Loucy (cell line): ENCODE measurements at regions not wholly inside any gene's neighbourhood (a gene's known extent, or its start where the extent isn't known, plus 50 kb on each side); places are given as distances from the start of the nearest gene placed in this dataset.
"Not testable (repeated sequence)": the region's sequence is repeated elsewhere in the genome, so short reads cannot be mapped to it uniquely, and the experiment has no call there.

Experiments used
- H2AFZ ChIP-seq: fragments of 200-600 bp; sonication (generic); 2 replicates; pipeline ENCODE4 v1.6.0; 2016; ENCODE audit warnings: antibody characterized with exemption, mild to moderate bottlenecking, low read length, moderate library complexity
- H3F3A ChIP-seq: fragments of 200-600 bp; 2 replicates; pipeline ENCODE4 v1.6.0; 2016; ENCODE audit warnings: antibody characterized with exemption, low read depth, mild to moderate bottlenecking
- H3K27me3 ChIP-seq: fragments of 200-600 bp; sonication (generic); 2 replicates; pipeline ENCODE4 v1.6.1; 2014; ENCODE audit warnings: low read length, mild to moderate bottlenecking; ENCODE audit not compliant: insufficient read depth, poor library complexity, severe bottlenecking
- H3K36me3 ChIP-seq: fragments of 200-600 bp; sonication (generic); 2 replicates; pipeline ENCODE4 v1.6.1; 2016; ENCODE audit warnings: low read length; ENCODE audit not compliant: insufficient read depth
- H3K4me1 ChIP-seq: fragments of 200-600 bp; sonication (generic); 2 replicates; pipeline ENCODE4 v1.5.1; 2014; ENCODE audit warnings: low read length, mild to moderate bottlenecking; ENCODE audit not compliant: insufficient read depth, poor library complexity, severe bottlenecking
- H3K4me2 ChIP-seq: fragments of 200-600 bp; sonication (generic); 2 replicates; pipeline ENCODE4 v1.6.0; 2014; ENCODE audit warnings: antibody characterized with exemption, low read length, low read depth, mild to moderate bottlenecking; ENCODE audit not compliant: poor library complexity, severe bottlenecking
- H3K4me3 ChIP-seq: fragments of 200-600 bp; sonication (generic); 2 replicates; pipeline ENCODE4 v1.5.1; 2014; ENCODE audit warnings: low read length, mild to moderate bottlenecking, mixed read lengths; ENCODE audit not compliant: poor library complexity, severe bottlenecking
- H3K79me2 ChIP-seq: fragments of 200-600 bp; sonication (generic); 2 replicates; pipeline ENCODE4 v1.6.1; 2014; ENCODE audit warnings: low read length; ENCODE audit not compliant: insufficient read depth
- H3K9ac ChIP-seq: fragments of 200-600 bp; sonication (generic); 2 replicates; pipeline ENCODE4 v1.6.0; 2014; ENCODE audit warnings: mild to moderate bottlenecking, low read depth, low read length, moderate library complexity; ENCODE audit not compliant: poor library complexity, severe bottlenecking
- H3K9me2 ChIP-seq: fragments of 200-600 bp; sonication (generic); replicated peaks from 2 replicates; pipeline ENCODE4 v1.6.1; 2016; ENCODE audit warnings: low read depth, low read length, mixed read lengths
- H3K9me3 ChIP-seq: fragments of 200-600 bp; sonication (generic); 2 replicates; pipeline ENCODE4 v1.6.1; 2014; ENCODE audit warnings: mild to moderate bottlenecking, antibody characterized with exemption, low read length, low read depth; ENCODE audit not compliant: insufficient read depth
- H4K20me1 ChIP-seq: fragments of 200-600 bp; sonication (generic); 2 replicates; pipeline ENCODE4 v1.6.0; 2014; ENCODE audit warnings: antibody characterized with exemption, low read length, mild to moderate bottlenecking; ENCODE audit not compliant: insufficient read depth, poor library complexity, severe bottlenecking
- EZH2phosphoT487 ChIP-seq: fragments of 200-600 bp; IDR thresholded peaks from 2 replicates; pipeline ENCODE4 v1.6.1; 2018; ENCODE audit warnings: antibody characterized with exemption, mild to moderate bottlenecking, moderate library complexity, borderline replicate concordance
- TF ChIP-seq, protein P1 (sequence below): fragments of 200-600 bp; sonication (generic); conservative IDR thresholded peaks from 2 replicates; pipeline ENCODE4 v1.5.1; 2014; ENCODE audit warnings: mild to moderate bottlenecking, antibody characterized with exemption, low read length

DNA sequence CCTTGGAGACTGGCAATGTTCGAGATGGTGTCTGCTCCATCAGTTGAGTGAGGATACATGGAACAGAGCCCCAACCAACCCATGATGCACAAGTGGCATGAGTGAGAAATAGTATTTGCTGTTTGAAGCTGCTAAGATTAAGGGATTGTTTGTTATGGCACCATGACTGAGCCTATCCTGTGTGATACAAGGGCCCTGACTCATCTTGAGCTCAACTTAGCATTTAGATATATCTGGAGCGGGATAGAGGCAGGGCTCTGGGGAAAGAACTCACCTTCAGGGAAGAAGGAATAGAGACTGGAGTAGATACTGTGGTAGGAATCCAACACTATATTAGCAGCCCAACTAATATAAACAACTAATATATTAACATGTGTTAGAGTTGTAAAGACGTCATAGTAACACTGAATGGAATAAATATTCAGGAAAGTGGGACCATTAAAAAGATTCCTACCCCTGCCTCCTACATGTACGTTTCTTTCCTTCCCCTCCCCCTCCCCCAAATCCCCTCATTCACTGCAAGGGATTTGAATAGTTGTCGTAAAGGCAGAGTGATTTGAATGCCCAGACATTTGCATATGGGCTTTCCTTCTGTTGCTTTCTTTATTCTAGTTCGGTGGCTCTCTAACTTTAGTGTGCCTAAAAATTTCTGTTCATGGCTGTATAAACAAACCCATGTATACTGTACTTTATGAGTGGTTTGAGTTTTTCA lies 106.6 kb upstream of the POU3F1 start:
- Histone ChIP-seq H3K79me2 (no peaks in the 10 kb centered on the region), H4K20me1 (no peaks in the 10 kb centered on the region), H3K27me3 (no peaks in the 10 kb centered on the region), H3F3A (no peaks in the 10 kb centered on the region), H3K4me2 (no peak overlapping the region), H3K4me1 (no peaks in the 10 kb centered on the region), H3K4me3 (no peak overlapping the region), H3K36me3 (no peaks in the 10 kb centered on the region), H2AFZ (no peak overlapping the region), H3K9ac (no peak overlapping the region), H3K9me2 (no peaks in the 10 kb centered on the region), H3K9me3 (no peaks in the 10 kb centered on the region)
- no peak for TF ChIP-seq EZH2phosphoT487
- TF ChIP-seq, protein P1, sequence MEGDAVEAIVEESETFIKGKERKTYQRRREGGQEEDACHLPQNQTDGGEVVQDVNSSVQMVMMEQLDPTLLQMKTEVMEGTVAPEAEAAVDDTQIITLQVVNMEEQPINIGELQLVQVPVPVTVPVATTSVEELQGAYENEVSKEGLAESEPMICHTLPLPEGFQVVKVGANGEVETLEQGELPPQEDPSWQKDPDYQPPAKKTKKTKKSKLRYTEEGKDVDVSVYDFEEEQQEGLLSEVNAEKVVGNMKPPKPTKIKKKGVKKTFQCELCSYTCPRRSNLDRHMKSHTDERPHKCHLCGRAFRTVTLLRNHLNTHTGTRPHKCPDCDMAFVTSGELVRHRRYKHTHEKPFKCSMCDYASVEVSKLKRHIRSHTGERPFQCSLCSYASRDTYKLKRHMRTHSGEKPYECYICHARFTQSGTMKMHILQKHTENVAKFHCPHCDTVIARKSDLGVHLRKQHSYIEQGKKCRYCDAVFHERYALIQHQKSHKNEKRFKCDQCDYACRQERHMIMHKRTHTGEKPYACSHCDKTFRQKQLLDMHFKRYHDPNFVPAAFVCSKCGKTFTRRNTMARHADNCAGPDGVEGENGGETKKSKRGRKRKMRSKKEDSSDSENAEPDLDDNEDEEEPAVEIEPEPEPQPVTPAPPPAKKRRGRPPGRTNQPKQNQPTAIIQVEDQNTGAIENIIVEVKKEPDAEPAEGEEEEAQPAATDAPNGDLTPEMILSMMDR, result no peak

DNA sequence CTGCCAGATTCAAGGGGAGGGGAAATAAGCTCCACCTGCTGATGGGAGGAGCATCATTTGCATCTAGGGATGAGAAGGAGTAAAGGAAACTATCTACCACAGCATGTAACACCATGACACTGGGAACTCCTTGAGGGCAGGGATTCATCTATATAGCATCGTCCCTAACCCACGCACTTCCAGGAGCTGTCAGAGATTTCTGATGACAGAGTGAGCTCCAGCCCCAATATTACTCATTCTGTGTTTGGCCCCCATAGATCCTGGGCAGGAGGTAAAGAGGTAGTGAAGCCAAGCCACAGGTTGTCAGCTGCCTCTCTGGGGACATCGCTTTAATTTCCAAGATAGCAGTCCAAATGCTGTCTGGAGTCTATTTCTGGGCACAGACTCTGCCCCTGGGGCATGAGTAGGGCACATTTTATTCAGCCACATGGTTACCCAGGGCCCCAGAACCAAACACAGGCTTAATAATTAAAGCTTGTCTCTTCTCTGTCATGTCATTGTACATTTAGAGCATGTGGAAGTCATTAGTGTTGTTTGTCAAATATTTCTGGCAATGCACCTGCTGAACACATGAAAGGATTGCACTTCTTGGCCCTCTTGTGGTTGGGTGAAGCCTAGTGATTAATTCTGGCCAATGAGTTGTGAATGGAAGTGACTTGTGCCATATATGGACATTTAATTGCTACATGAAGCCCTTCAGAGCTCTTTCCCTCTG lies 105.9 kb upstream of the POU3F1 start:
- Histone ChIP-seq H3K4me1 (no peaks in the 10 kb centered on the region), H3K4me2 (no peak overlapping the region)

GRCh38 chr1:38151399-38151798 lies 104.8 kb upstream of the POU3F1 start:
- Histone ChIP-seq H3K9ac (no peak overlapping the region), H3K36me3 (no peaks in the 10 kb centered on the region), H3K27me3 (no peaks in the 10 kb centered on the region), H2AFZ (no peak overlapping the region), H3K9me3 (no peaks in the 10 kb centered on the region), H3K79me2 (no peaks in the 10 kb centered on the region), H3K4me3 (no peak overlapping the region), H3K4me1 (no peaks in the 10 kb centered on the region), H3K9me2 (no peaks in the 10 kb centered on the region), H3K4me2 (no peak overlapping the region), H4K20me1 (no peaks in the 10 kb centered on the region), H3F3A (no peaks in the 10 kb centered on the region)
- TF ChIP-seq EZH2phosphoT487, result no peak

More for the DNA sequence above, 105.9 kb upstream of the POU3F1 start:
- no peaks in the 10 kb centered on the region for H4K20me1 ChIP-seq
- H3K9me2 ChIP-seq, result no peaks in the 10 kb centered on the region
- no peak overlapping the region for H3K9ac ChIP-seq
- no peaks in the 10 kb centered on the region for H3K79me2 ChIP-seq
- H3F3A ChIP-seq, result no peaks in the 10 kb centered on the region
- H2AFZ ChIP-seq, result no peak overlapping the region
- no peak overlapping the region for H3K4me3 ChIP-seq
- no peaks in the 10 kb centered on the region for H3K27me3 ChIP-seq
- TF ChIP-seq, protein P1, result peak; percentile 46
- no peak for TF ChIP-seq EZH2phosphoT487
- H3K9me3 ChIP-seq, result no peaks in the 10 kb centered on the region
- no peaks in the 10 kb centered on the region for H3K36me3 ChIP-seq

GRCh38 chr1:38146079-38146478 lies 99.5 kb upstream of the POU3F1 start:
- H3K4me1 ChIP-seq, H3K9ac ChIP-seq: not testable (repeated sequence)

More at GRCh38 chr1:38146079-38146478, 99.5 kb upstream of the POU3F1 start:
- not testable (repeated sequence) for H3K27me3 ChIP-seq, H3F3A ChIP-seq, H3K4me3 ChIP-seq, H3K9me3 ChIP-seq, H2AFZ ChIP-seq, H3K9me2 ChIP-seq, H3K4me2 ChIP-seq, H3K36me3 ChIP-seq, H3K79me2 ChIP-seq, H4K20me1 ChIP-seq
